HepG2 (cell line): ENCODE measurements at regions not wholly inside any gene's neighbourhood (a gene's known extent, or its start where the extent isn't known, plus 50 kb on each side); places are given as distances from the start of the nearest gene placed in this dataset.

ENCODE experiments used
- ATAC-seq: fragments of 200-7000 bp; cut with Tn5 transposase; 3 replicates; pipeline ENCODE4 v1.9.1; 2020; ENCODE audit warnings: mild to moderate bottlenecking, moderate library complexity
- BruUV-seq: library from RNA; stranded (reverse); fragments of 400-500 nt; replicated peaks from 2 replicates; lab custom pipeline; 2021; lab: Mats Ljungman, UMichigan
- CTCF ChIA-PET: fragments of 300-600 bp; formaldehyde crosslinking; extraction: SDS; loops from one replicate; lab custom pipeline; 2021; ENCODE audit warnings: low total read pairs, inconsistent platforms, low intra/inter-chr PET ratio; lab: Yijun Ruan, JAX
- POLR2A ChIA-PET: fragments of 350-600 bp; sonication (Branson Sonifier 250); formaldehyde crosslinking; loops from one replicate; lab custom pipeline; 2020; ENCODE audit warnings: antibody characterized with exemption, inconsistent platforms; lab: Yijun Ruan, JAX
- DNase-seq: peaks from one replicate; pipeline ENCODE4 v3.0.0-alpha.2; 2015; ENCODE audit warnings: low spot score
- FAIRE-seq: peaks from 3 replicates; lab custom pipeline; 2011; peaks lifted over from hg19 to GRCh38; lab: Jason Lieb, UNC
- H2AFZ ChIP-seq: one replicate; pipeline ENCODE4 v1.6.1; 2011; ENCODE audit warnings: low read length, inconsistent platforms
- H3K27ac ChIP-seq: fragments of 300-600 bp; 3 replicates; pipeline ENCODE4 v1.8.0; 2011; ENCODE audit warnings: mixed run types, mild to moderate bottlenecking, mixed read lengths, low read length, inconsistent platforms; ENCODE audit not compliant: insufficient read depth; ENCODE audit errors: extremely low read length
- H3K27me3 ChIP-seq, 2 experiments: fragments of 200-600 bp in 1 of 2; 2 replicates in 1 of 2; 3 replicates in 1 of 2; pipeline versions ENCODE4 v1.6.0 to v1.8.0; 2011; ENCODE audit warnings: low read length in 2 of 2, mild to moderate bottlenecking in 2 of 2, moderate library complexity in 2 of 2, inconsistent platforms in 1 of 2; ENCODE audit not compliant: insufficient read depth in 2 of 2, control insufficient read depth in 1 of 2
- H3K36me3 ChIP-seq, 2 experiments: fragments of 200-600 bp in 1 of 2; replicated peaks in 1 of 2; 2 replicates in 1 of 2; 3 replicates in 1 of 2; pipeline versions ENCODE4 v1.5.1 to v1.8.0; 2011; ENCODE audit warnings: low read length in 2 of 2, inconsistent platforms in 1 of 2; ENCODE audit not compliant: insufficient read depth in 2 of 2, control insufficient read depth in 1 of 2
- H3K4me1 ChIP-seq: 2 replicates; pipeline ENCODE4 v1.5.1; 2012; ENCODE audit warnings: low read length, inconsistent platforms; ENCODE audit not compliant: insufficient read depth
- H3K4me2 ChIP-seq: 2 replicates; pipeline ENCODE4 v1.6.0; 2011; ENCODE audit warnings: low read depth, low read length, inconsistent platforms
- H3K4me3 ChIP-seq, 3 experiments: fragments of 200-600 bp in 1 of 3; sonication (generic), shearing (Covaris generic) in 1 of 3; replicated peaks in 1 of 3; 2 replicates each; pipeline ENCODE4 v1.5.1; 2011 to 2016; ENCODE audit warnings: low read length in 3 of 3, inconsistent platforms in 2 of 3, low read depth in 2 of 3, mild to moderate bottlenecking in 2 of 3, control low read depth in 1 of 3, mixed read lengths in 1 of 3; ENCODE audit not compliant: insufficient read depth in 1 of 3
- H3K79me2 ChIP-seq: one replicate; pipeline ENCODE4 v1.6.1; 2011; ENCODE audit warnings: low read length, inconsistent platforms; ENCODE audit not compliant: insufficient read depth
- H3K9ac ChIP-seq: 2 replicates; pipeline ENCODE4 v1.6.0; 2011; ENCODE audit warnings: mild to moderate bottlenecking, low read depth, low read length, inconsistent platforms; ENCODE audit not compliant: insufficient read depth
- H3K9me3 ChIP-seq: 2 replicates; pipeline ENCODE4 v1.5.1; 2012; ENCODE audit warnings: mild to moderate bottlenecking, low read length
- H4K20me1 ChIP-seq: 2 replicates; pipeline ENCODE4 v1.6.0; 2011; ENCODE audit warnings: inconsistent platforms, mild to moderate bottlenecking, low read length, moderate library complexity; ENCODE audit not compliant: insufficient read depth
- ATF7 ChIP-seq, 2 experiments: fragments of 450-650 bp in 1 of 2; sonication (generic) in 1 of 2; formaldehyde crosslinking in 1 of 2; IDR thresholded peaks; 2 replicates each; pipeline versions ENCODE4 v1.4.0 to v1.6.1; 2016 to 2020; ENCODE audit warnings: antibody characterized with exemption in 1 of 2, mild to moderate bottlenecking in 1 of 2, missing genetic modification reagents in 1 of 2
- SMAD3 ChIP-seq: sonication (generic); formaldehyde crosslinking; IDR thresholded peaks from 2 replicates; pipeline ENCODE4 v1.4.0; 2020; ENCODE audit warnings: missing genetic modification reagents
- XRCC5 ChIP-seq: fragments of 200-400 bp; formaldehyde crosslinking; optimal IDR thresholded peaks from 2 replicates; pipeline ENCODE3; 2017; ENCODE audit warnings: mild to moderate bottlenecking, low read length
- ZNF737 ChIP-seq: sonication (generic); formaldehyde crosslinking; IDR thresholded peaks from 2 replicates; pipeline ENCODE4 v1.5.0; 2020; ENCODE audit warnings: missing genetic modification reagents, mild to moderate bottlenecking, borderline replicate concordance
- WGBS: methylation state at CpG from one replicate; pipeline ENCODE4 v1.1.6; 2017; ENCODE audit warnings: low lambda C conversion rate; 5-methylcytosine and 5-hydroxymethylcytosine counted together
- in situ Hi-C: cut with HindIII; loops from 2 replicates; pipeline ENCODE4 v1.10.0; 2017; ENCODE audit warnings: low pct_unique_long_range_greater_than_20kb; ENCODE audit not compliant: extremely low pct_ligation_motif_present
- intact Hi-C: fragments of 100-400 bp; cut with micrococcal nuclease; formaldehyde crosslinking; loops from one replicate; pipeline ENCODE4 v1.10.0; 2022; ENCODE audit not compliant: unreplicated experiment
- TF ChIP-seq, protein P1 (sequence below): conservative IDR thresholded peaks from 2 replicates; pipeline ENCODE4 v1.6.1; 2018; ENCODE audit warnings: missing genetic modification reagents

DNA sequence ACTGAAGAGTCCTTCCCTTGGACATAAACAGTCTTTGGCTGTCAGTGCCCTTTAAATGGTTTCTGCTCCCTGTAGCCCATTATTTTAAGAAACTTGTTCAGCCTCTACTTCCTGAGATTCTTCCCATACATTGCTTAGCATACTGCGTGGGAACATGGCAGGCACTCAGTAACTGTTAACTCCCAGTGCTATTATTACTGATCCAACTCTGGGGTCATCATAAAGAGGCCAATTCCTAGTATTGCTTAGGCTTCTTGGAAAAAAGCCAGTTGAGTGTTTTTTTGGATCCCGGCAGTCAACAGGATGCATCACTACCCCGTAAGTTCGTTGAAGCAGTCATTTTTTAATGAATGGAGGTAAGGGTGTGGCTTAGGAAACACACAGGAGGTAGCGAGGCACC lies 206.2 kb upstream of the ADAMTS9 start:
- H3K4me1 ChIP-seq: no peaks in the 10 kb centered on the region
- H3K9me3 ChIP-seq: no peaks in the 10 kb centered on the region
- in situ Hi-C loops: no loop called here
- intact Hi-C loops: no loop called here
- H4K20me1 ChIP-seq: no peaks in the 10 kb centered on the region
- WGBS: 6% methylated on average over 5 of the region's 5 CpGs
- no peak overlapping the region for H3K9ac ChIP-seq
- no peak overlapping the region for H2AFZ ChIP-seq
- 0 out of 5 replicates have a peak, but pooled peaks cover 0 to under 1% of the 10 kb centered on the region in 2 experiments for H3K27me3 ChIP-seq
- H3K4me2 ChIP-seq: no peak overlapping the region
- ATAC-seq: no peak
- H3K27ac ChIP-seq: no peak overlapping the region
- FAIRE-seq: no peak
- H3K4me3 ChIP-seq: no peak overlapping the region
- TF ChIP-seq SMAD3 (CRISPR knock-in tag) (no peak), ZNF737 (no peak), XRCC5 (no peak)
- CTCF ChIA-PET: no interaction called here
- no peaks in the 10 kb centered on the region for H3K36me3 ChIP-seq
- no TSS peak for BruUV-seq
- POLR2A ChIA-PET: no interaction called here
- DNase-seq: no peak
- H3K79me2 ChIP-seq: no peaks in the 10 kb centered on the region

DNA sequence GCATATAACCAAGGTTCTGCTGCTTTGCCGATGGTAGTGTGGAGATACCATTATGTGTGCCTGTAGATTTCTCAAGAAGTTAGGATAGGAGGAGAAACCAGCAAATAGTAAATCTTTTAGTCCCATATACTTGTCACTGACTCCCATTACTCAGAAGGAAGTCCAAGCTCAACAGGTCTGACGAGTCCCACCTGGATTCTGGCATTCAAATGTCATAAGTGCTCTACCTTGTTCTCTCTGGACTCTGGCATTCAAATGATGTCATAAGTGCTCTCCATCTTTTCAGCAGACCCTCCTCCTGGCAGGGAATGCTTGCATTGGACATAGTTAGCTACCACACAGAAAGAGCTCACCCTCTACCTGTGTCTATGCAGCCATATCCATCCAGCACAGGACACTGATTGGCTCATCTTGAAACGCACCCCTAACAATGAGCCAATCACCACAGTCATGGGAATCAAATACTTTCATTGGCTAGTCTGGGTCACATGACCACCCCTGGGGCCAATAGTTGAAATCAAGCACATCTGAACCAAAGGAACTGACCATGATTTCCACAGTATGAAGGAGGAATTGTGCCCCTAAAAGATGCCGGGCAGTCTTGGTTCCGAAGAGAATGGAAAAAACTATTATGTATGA lies 205.0 kb upstream of the ADAMTS9 start:
- no peak for FAIRE-seq
- no peaks in the 10 kb centered on the region for H3K4me1 ChIP-seq

More for the DNA sequence above, 205.0 kb upstream of the ADAMTS9 start:
- Histone ChIP-seq H3K9ac (no peak overlapping the region), H3K27ac (no peak overlapping the region), H3K4me2 (no peak overlapping the region), H3K36me3 (no peaks in the 10 kb centered on the region), H3K79me2 (no peaks in the 10 kb centered on the region), H3K27me3 (peaks cover 0 to 1% of the 10 kb centered on the region in 2 experiments; a peak in 1 of 5 replicates), H2AFZ (no peak overlapping the region), H3K4me3 (no peak overlapping the region), H4K20me1 (no peaks in the 10 kb centered on the region), H3K9me3 (no peaks in the 10 kb centered on the region)
- BruUV-seq: no TSS peak
- in situ Hi-C loops (no loop called here), intact Hi-C loops (no loop called here)
- TF ChIP-seq, protein P1, sequence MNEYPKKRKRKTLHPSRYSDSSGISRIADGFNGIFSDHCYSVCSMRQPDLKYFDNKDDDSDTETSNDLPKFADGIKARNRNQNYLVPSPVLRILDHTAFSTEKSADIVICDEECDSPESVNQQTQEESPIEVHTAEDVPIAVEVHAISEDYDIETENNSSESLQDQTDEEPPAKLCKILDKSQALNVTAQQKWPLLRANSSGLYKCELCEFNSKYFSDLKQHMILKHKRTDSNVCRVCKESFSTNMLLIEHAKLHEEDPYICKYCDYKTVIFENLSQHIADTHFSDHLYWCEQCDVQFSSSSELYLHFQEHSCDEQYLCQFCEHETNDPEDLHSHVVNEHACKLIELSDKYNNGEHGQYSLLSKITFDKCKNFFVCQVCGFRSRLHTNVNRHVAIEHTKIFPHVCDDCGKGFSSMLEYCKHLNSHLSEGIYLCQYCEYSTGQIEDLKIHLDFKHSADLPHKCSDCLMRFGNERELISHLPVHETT (CRISPR knock-in tag): no peak
- peak; percentile 34; the same call in 1 of the 2 replicates for TF ChIP-seq ATF7 (IDR thresholded peaks at IDR 0.05)
- TF ChIP-seq ATF7 (CRISPR knock-in tag; IDR thresholded peaks at IDR 0.05): no peak
- DNase-seq (no peak), ATAC-seq (no peak)
- WGBS: 65% methylated on average over 5 of the region's 5 CpGs
- CTCF ChIA-PET: no interaction called here
- POLR2A ChIA-PET: no interaction called here
